GM19328 (cell line): ENCODE measurements at regions not wholly inside any gene's neighbourhood (a gene's known extent, or its start where the extent isn't known, plus 50 kb on each side); places are given as distances from the start of the nearest gene placed in this dataset.
"Not testable (repeated sequence)": the region's sequence is repeated elsewhere in the genome, so short reads cannot be mapped to it uniquely, and the experiment has no call there.

Experiments used
- ATAC-seq: cut with Tn5 transposase; IDR thresholded peaks from one replicate; pipeline ENCODE4 v1.9.1; 2021; ENCODE audit warnings: mild to moderate bottlenecking, moderate library complexity; ENCODE audit not compliant: unreplicated experiment

DNA sequence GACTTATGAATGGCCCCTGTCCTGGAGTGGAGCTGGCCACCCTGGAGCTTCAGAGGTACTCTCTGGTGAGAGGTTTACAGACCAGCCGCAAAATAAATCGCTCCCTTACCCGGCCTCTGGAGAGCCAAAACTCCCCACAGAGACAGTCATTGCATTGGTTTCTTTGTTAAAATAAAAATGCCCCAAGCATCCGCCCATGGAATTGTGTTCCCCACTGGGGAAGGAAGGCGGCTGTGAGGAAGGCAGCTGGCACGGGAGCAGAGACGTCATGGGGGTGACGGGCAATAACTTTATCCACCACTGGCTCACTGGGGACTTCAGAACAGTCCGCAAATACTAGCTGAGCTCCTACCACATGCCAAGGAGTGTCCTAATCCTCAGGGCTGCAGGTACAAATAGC is 266.2 kb upstream of the FOXF1 start:
- ATAC-seq, result no peak

DNA sequence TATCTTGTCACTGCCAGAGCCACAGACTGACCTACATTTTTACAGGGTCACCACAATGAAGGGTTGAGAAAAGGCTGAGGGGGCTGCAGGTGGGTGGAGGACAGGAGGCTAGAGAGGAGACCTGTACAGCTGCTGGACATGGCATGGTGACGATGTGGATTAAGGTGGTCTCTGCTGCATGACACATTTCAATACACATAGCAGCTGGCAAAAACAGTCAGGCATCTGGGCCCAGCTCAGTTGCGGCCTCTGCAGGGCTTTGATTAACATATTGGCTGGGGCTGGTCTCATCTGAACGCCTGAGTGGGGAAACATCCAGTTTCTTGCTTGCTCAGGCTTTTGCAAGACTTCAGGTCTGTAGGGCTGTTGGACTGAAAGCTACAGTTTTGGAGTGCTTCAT is 265.4 kb upstream of the FOXF1 start:
- no peak for ATAC-seq

DNA sequence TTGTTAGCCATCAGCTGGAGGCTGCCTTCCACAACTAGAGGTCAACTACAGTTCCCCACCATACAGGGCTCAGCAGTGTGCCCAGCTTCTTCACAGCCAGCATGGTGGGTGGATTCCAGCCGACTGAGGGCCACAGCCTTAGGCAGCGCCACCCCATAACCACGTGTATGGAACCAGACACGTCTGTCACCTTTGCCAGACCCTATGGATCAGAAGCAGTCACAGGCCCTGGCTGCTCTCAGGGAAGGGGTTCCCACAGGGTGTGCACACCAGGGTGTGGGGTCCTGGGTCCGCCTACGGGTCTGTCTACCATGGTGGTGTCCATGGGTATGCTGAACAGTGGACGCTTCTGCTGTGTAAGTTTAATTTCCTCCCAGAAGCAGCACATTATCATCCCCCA is 265.0 kb upstream of the FOXF1 start:
- no peak for ATAC-seq

DNA sequence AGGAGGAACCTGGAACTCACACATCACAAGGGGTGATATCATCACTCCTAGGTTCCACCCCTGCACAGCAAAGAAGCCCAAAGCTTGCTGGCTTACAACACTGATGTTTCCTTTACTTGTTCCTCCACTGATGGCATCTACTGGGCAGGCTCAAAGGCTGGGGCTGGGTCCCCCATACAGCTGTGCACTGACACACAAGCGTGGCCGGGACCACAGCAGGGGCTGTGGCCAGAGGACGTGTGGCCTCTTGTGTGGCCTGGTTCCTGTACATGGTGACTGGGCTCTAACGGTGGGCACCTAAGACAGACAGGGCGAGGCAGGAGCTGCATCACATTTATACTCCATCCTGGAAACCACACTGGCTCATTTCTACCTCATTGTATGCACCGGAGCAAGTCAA is 264.4 kb upstream of the FOXF1 start:
- ATAC-seq, result no peak

DNA sequence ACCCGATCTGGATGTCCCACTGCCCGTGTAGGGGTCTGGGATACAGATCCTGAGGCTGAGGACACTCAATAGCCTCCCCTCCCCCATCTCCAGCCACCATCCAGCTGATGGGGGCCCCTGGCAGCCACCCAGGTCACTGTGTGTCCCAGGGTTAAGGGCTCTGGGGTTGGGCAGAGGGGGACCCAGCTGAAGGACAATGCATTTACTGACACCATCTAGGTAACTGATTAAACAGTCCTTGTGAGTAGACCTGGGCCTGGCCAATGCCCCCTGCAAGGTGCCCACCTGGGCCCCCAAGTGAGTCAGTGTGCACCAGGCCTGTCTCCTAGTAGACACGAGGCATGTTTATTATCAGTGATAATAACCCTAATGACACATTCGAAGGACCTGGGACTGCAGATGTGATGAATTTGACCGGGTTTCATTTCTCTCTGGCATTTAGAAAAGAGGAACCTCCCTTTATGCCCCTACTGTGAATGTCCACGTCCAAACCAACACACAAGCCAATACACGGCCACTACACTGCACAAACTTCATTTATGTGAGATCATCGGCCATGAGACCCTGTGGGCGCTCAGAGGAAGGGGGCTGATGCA is 261.9 kb upstream of the FOXF1 start:
- ATAC-seq, result no peak

DNA sequence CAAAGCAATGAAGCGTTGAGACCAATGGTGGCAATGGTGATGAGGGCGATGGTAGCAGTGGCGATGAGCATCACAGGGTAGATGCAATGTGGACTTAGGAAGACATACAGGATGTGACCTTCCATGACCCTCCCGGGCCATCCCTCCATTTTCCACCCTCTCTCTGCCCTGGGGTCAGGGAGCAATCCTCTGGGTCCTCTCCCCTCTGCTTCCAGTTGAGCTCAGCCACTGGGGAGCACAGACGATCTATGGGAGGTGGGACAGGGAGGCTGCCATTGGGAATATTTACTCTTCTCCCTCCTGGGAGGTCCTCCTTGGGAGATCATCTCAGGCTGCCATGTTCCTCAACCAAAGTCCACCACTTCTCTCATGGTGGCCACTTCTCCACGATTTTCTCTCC is 260.7 kb upstream of the FOXF1 start:
- no peak for ATAC-seq

DNA sequence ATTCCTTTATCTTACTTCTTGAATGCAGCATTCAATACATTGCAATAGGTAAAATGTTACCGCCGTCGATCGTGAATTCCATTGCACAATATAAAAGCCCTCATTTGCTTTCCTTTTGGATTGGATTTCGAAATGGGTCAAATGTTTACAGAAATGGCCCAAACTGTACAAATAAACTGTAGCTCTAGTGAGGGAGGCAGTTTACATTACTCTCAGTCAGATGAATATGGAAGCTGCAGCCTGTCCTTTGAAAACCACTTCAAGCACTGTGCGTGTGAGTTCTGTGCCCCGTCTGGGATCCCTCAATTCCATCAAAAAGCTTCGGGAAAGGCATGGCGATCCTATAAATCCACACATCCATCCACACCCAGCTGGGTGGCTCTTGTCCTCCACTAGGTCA is 258.6 kb upstream of the FOXF1 start:
- ATAC-seq, result no peak

DNA sequence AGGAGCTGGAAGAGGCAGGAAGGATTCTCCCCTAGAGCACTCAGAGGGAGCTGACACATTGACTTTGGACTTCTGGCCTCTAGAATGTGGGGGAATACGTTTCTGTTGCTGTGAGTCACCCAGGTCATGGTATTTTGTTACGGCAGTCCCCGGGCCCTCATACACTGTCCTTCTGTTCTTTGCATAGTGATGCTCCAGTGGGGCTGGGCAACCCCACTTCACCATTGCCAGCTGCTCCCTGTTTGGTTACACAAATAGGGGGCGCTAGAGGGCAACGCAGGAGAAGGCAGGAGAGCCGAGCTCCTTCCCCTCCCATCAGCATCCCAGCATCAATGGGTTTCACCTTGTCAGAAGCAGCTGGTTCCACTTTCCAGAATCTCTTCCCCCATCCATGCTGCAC is 257.7 kb upstream of the FOXF1 start:
- ATAC-seq, result no peak

DNA sequence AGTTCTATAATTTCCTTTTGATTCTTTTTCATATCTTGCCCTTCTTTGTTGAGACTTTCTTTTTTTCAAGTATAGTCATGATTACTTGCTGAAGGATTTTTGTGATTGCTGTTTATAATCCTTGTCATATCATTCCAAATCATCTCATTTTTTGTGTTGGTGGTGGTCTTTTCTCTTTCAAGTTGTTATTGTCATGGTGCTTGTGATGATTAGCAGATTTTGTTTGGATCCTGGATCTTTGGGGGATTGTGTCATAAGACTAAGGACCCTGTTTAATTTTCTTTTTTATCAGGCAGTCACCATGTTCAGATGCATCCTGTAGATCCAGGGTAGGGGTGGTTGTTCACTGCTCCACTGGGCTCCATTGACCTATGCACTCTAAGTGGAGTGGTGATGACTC is 254.4 kb upstream of the FOXF1 start:
- ATAC-seq, result no peak

DNA sequence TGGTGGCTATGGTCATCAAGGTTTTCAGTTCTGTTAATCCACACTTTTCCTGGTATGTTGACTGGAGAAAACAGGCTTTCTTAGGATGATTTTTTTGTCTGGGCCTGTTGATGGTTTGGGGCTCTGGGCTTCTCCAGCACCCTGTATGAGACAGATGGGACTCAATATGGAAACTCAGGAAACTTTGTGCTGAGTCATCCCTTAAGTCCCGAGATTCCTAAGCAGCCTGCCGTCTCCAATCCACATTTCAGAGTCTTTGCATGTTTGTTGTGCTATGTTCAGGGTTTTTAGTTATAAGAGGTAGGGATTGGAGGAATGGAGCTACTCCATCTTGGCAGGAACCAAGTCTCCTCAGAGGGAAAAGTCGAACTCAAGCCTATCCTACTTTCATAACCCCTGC is 253.3 kb upstream of the FOXF1 start:
- ATAC-seq, result no peak

DNA sequence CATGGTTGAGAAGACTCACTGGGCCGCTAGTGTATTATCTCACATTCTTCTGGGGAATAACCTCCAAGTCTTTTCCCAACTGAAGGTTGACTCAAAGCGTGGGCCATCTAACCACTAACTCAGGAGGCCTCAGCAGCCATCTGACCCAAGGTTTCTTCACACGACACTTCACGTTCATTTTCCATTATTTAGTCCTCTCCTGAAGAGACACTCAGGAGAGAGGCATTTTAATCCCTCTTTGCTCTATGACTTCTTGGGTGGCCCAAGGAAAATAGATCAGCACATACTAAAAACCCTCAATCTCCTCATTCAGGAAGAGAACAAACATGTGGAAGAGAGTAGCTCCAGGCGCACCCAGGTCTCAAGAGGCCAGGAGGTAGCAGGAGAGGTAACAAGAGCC is 252.8 kb upstream of the FOXF1 start:
- ATAC-seq, result no peak

DNA sequence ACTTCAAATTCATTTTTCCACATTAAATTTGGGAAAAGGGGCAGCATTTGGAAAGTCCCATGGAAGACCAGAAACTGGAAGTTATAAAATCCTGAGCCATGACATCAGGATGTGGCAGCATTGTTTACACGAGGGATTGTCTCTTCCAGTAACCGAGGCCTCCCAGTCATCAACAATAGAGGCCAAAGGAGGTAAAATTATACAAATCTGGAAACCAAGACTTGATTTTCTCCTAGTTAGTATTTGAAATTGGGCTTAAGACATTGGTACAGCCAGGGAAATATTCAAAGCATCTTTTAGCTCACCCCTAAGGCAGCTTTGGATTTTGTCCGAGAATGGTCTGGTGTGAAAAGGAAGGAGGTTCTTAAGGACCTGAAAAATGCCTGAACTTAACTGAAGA is 251.6 kb upstream of the FOXF1 start:
- ATAC-seq, result no peak

DNA sequence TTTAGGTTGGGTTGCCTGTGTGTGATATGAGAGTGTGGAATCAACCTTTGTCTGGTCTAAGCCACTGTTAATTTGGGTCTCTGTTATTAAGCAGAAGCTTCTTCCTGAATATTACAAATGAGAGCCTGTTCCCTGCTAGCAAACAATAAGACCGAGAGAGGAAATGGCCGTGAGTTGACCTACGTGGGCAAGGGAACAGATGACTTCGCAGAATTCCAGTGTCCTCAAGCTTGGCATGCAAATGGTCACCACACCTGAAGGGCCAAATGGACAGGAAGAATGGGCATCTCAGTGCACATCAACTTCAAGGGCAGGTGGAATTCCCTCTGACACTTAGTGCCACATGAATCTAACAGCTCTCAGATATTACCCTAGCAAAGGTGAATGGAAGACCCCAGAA is 250.8 kb upstream of the FOXF1 start:
- no peak for ATAC-seq

DNA sequence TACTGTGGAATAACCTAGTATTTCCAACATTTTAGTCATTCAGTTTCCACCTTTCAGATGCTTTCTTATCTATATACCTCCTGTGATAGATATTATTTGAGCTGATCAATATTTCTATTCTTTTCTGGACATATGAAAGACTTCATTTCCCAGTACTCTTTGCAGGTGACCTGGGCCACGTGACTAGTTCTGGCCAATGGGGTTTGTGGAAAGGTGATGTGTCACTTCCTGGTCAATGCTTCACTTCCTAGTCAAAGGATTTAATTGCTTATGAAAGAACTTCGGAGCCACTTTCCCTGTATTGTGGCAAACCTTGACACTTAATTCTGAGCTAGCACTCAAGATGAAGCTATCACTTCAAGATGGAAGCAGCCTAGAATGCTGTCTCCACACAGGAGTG is 248.9 kb upstream of the FOXF1 start:
- no peak for ATAC-seq

DNA sequence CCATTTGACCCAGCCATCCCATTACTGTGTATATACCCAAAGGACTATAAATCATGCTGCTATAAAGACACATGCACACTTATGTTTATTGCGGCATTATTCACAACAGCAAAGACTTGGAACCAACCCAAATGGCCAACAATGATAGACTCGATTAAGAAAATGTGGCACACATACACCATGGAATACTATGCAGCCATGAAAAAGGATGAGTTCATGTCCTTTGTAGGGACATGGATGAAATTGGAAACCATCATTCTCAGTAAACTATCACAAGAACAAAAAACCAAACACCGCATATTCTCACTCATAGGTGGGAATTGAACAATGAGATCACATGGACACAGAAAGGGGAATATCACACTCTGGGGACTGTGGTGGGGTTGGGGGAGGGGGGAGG is 242.7 kb upstream of the FOXF1 start:
- ATAC-seq, result not testable (repeated sequence)

DNA sequence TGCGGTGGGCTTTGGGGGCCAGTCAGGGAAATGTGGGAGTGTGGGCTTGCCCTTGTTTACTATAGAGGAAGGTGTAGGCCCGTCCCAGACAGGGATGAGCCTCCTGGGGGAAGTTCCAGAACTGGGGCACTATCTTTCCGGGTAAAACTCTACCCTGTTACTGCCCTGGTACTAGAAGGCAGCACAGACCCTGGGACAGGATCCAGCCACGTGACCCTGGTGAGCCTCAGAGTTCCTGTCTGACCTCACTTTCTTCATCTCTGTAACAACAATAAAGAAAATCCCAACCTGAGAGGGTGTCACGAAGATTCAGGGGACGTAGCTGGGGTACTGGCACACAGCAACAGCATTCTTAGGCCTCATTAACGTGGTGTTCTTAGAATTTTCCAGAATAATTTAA is 239.6 kb upstream of the FOXF1 start:
- no peak for ATAC-seq

DNA sequence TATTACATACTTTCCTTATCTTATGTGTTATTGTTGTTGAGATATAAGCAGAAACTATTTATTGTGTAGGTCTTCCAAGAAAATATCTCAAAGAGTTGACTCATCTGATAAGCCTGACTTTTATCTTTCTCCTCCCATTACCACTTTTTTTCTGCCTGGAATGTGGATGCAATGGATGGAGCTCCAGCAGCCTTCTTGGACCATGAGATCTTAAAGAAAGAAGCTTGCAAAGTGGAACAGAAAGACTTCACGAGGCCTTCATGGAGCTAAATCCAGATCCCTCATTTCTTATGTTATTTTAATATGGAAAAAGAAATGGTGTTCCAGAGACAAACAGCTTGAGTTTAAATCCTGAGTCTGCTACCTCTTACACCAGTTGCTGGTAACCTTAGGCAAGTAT is 237.6 kb upstream of the FOXF1 start:
- no peak for ATAC-seq

DNA sequence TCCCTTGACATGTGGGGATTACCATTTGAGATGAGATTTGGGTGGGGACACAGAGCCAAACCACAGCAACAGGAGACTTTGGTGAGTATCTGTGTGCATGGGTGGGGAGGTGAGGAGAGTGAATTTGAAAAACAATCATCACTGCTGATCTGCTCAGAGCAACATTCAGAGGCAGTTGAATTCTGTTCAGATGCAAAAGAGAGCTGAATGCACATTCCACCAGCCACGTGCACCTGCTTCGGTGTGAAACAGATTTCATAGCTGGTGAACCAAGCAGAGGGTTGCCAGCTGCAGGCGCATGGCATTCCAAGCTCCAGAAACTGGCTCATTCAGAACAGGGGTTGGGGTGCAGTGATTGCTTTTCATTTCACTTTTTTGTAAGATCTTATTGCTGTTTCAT is 233.1 kb upstream of the FOXF1 start:
- ATAC-seq, result no peak

DNA sequence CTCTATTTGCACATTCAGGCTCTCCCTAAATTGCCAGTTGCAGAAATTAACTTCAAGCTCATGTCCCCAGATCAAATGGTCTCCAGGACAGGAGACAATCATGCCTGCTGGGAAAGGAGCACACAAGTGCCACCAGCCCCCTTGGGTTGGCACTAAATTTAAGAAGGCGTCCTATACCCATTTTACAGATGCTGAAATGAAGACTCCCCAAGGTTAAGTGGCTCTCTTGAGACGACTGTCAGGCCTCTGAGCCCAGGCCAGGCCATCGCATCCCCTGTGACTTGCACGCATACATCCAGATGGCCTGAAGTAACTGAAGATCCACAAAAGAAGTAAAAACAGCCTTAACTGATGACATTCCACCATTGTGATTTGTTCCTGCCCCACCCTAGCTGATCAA is 232.5 kb upstream of the FOXF1 start:
- ATAC-seq, result not testable (repeated sequence)

DNA sequence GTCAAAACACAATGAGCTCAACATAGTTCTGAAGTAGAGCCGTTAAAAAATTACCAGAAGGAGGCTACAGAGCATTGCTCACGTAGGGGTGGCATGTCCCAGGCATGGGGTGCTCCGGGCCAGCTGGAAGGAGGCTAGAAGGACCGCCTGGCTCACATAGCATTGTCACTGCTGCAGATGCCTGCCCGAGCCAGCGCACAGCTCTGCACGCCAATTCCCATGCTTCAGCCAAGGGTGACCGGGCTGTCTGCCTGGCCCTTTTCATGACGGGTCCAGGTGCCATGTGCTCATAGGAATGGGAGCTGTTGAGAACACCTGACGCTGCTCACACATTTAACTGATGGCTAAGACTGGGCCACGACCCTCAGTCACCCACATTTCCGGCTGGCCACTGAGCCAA is 228.9 kb upstream of the FOXF1 start:
- no peak for ATAC-seq

DNA sequence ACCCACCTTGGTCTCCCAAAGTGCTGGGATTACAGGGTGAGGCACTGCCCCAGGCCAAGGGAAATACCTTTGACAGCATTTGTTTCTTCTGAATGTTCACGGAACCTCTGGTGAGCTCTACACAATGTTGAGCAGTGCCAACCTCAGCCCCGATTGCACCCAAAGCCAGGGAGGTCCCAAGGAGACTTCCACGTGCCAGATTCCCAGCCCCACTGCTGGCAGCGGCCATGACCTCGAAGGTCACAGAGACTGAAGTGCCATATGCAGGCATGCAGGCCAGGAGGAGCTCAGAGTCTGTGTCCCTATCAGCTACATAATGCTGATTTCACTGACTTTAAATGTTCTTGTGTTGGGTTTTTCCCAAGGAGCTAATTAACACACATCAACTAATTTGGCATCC is 226.4 kb upstream of the FOXF1 start:
- no peak for ATAC-seq

DNA sequence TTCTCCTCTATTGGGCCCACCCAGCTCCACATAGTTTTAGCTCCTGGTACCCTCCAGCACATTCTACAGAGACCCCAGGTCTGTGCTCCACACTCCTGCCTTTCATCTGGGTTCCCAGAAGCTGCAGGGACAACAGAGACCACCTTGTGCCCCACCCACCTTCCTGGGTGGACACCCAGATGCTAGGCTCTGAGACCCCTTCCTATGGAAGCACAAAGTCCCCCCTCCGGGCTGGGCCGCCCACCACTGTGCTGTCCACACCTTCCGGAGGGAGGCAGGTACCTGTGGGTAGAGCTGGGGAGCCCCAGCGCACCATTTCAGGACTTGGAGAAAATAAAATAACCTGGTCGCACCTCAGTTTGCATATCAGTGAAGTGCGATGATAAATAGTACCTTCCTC is 224.9 kb upstream of the FOXF1 start:
- no peak for ATAC-seq

DNA sequence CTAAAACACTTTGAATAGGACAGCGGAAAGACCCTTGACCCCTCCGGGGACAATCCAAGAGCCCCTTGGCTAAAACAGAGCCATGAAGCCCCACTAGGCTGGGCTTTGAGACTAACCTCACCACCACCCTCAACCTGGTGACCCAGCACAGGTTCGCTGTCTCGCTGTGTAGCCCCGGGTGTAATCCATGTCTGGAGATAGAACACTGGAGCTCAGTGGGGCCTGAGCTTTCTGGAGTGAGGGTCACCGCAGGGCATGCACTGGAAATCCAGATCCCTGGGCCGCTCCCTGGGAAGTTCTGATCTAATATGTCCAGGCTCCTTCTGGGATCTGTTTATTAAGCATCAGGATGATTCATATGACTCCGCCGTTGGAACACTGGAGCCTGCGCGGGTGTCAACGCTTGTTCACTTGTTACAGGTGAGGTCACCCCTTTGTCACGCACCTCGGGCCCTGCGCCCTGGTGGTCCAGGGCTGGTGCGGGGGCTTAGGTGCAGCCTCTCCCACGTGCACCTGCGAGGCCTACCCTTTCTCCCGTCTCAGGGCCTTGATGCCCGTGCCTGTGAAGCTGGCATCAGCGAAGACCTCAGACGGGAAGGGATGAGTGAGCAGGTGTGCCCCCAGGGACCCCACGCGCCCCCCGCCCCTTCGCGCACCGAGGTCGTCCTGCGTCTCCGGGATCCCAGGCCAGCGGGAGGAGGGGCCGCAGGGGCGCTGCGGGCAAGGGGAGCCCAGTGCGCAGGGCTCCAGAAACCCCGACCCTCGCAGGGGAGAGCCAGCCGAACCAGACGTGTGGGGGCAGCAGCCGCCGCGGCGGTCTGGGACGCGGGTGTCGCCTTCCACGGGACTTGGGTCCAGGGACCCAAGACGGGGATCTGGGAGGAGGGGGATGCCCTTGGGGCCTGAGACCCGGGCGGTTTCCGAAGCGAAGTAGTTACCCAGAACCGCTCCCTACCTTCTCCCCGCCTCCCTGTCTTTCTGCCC is 224.1 kb upstream of the FOXF1 start:
- no peak for ATAC-seq
